ENCODE measurements at regions not wholly inside any gene's neighbourhood (a gene's known extent, or its start where the extent isn't known, plus 50 kb on each side); places are given as distances from the start of the nearest gene placed in this dataset.
"Not testable (repeated sequence)": the region's sequence is repeated elsewhere in the genome, so short reads cannot be mapped to it uniquely, and the experiment has no call there.

- H3K4me3 ChIP-seq (ENCODE audit: low read depth, low read length, poor library complexity, severe bottlenecking); CTCF ChIA-PET; intact Hi-C loops (cut with micrococcal nuclease; ENCODE audit: unreplicated experiment); H3K27ac ChIP-seq (ENCODE audit: low read depth, low read length, poor library complexity, severe bottlenecking); H3K4me1 ChIP-seq (ENCODE audit: insufficient read depth, low read length, poor library complexity, severe bottlenecking); H3K9me3 ChIP-seq (ENCODE audit: low read depth, low read length, poor library complexity, severe bottlenecking); H3K36me3 ChIP-seq (ENCODE audit: insufficient read depth, low read length, poor library complexity, severe bottlenecking); BruUV-seq (replicated peaks); DNase-seq (ENCODE audit: low spot score); POLR2A ChIA-PET (ENCODE audit: low non-redundant PET); H3K27me3 ChIP-seq (replicated peaks; ENCODE audit: insufficient read depth, low read depth, low read length, poor library complexity): not testable (repeated sequence)
Measured at GRCh38 chr1:121582898-121583297, 398.1 kb downstream of the SRGAP2C start.

GRCh38 chr1:121586369-121587229 is 401.8 kb downstream of the SRGAP2C start:
- intact Hi-C loops (cut with micrococcal nuclease; ENCODE audit: unreplicated experiment) = no loop called here
- Histone ChIP-seq H3K4me1 (ENCODE audit: insufficient read depth, low read length, poor library complexity, severe bottlenecking) (no peaks in the 10 kb centered on the region), H3K27ac (ENCODE audit: low read depth, low read length, poor library complexity, severe bottlenecking) (no peak overlapping the region), H3K27me3 (replicated peaks; ENCODE audit: insufficient read depth, low read depth, low read length, poor library complexity) (no peaks in the 10 kb centered on the region), H3K36me3 (ENCODE audit: insufficient read depth, low read length, poor library complexity, severe bottlenecking) (no peaks in the 10 kb centered on the region), H3K9me3 (ENCODE audit: low read depth, low read length, poor library complexity, severe bottlenecking) (no peaks in the 10 kb centered on the region), H3K4me3 (ENCODE audit: low read depth, low read length, poor library complexity, severe bottlenecking) (no peak overlapping the region)
- BruUV-seq (replicated peaks) = no TSS peak
- ChIA-PET CTCF (no interaction called here), POLR2A (ENCODE audit: low non-redundant PET) (no interaction called here)
- TF ChIP-seq CTCF (conservative IDR thresholded peaks at IDR 0.05; ENCODE audit: low read depth, low read length) (no peak), EZH2 (IDR thresholded peaks at IDR 0.05; ENCODE audit: borderline replicate concordance, low read depth, low read length, poor library complexity, severe bottlenecking) (no peak)
- DNase-seq (ENCODE audit: low spot score) = no peak

- TF ChIP-seq EZH2 (IDR thresholded peaks at IDR 0.05; ENCODE audit: borderline replicate concordance, low read depth, low read length, poor library complexity, severe bottlenecking) = no peak
- no peak for TF ChIP-seq CTCF (conservative IDR thresholded peaks at IDR 0.05; ENCODE audit: low read depth, low read length)
- Histone ChIP-seq H3K4me1 (ENCODE audit: insufficient read depth, low read length, poor library complexity, severe bottlenecking) (no peaks in the 10 kb centered on the region), H3K4me3 (ENCODE audit: low read depth, low read length, poor library complexity, severe bottlenecking) (no peak overlapping the region), H3K9me3 (ENCODE audit: low read depth, low read length, poor library complexity, severe bottlenecking) (no peaks in the 10 kb centered on the region), H3K27me3 (replicated peaks; ENCODE audit: insufficient read depth, low read depth, low read length, poor library complexity) (no peaks in the 10 kb centered on the region), H3K36me3 (ENCODE audit: insufficient read depth, low read length, poor library complexity, severe bottlenecking) (no peaks in the 10 kb centered on the region), H3K27ac (ENCODE audit: low read depth, low read length, poor library complexity, severe bottlenecking) (no peak overlapping the region)
- ChIA-PET POLR2A (ENCODE audit: low non-redundant PET) (no interaction called here), CTCF (no interaction called here)
- intact Hi-C loops (cut with micrococcal nuclease; ENCODE audit: unreplicated experiment) = no loop called here
- DNase-seq (ENCODE audit: low spot score) = no peak
- BruUV-seq (replicated peaks) = no TSS peak
Measured at GRCh38 chr1:121587230-121587569, 402.4 kb downstream of the SRGAP2C start.

GRCh38 chr1:121587777-121588176 is 403.0 kb downstream of the SRGAP2C start:
- no TSS peak for BruUV-seq (replicated peaks)
- no peak for DNase-seq (ENCODE audit: low spot score)
- Histone ChIP-seq H3K36me3 (ENCODE audit: insufficient read depth, low read length, poor library complexity, severe bottlenecking) (no peaks in the 10 kb centered on the region), H3K27ac (ENCODE audit: low read depth, low read length, poor library complexity, severe bottlenecking) (no peak overlapping the region), H3K27me3 (replicated peaks; ENCODE audit: insufficient read depth, low read depth, low read length, poor library complexity) (no peaks in the 10 kb centered on the region), H3K4me1 (ENCODE audit: insufficient read depth, low read length, poor library complexity, severe bottlenecking) (no peaks in the 10 kb centered on the region), H3K4me3 (ENCODE audit: low read depth, low read length, poor library complexity, severe bottlenecking) (no peak overlapping the region), H3K9me3 (ENCODE audit: low read depth, low read length, poor library complexity, severe bottlenecking) (no peaks in the 10 kb centered on the region)
- CTCF ChIA-PET = no interaction called here
- intact Hi-C loops (cut with micrococcal nuclease; ENCODE audit: unreplicated experiment) = no loop called here
- TF ChIP-seq CTCF (conservative IDR thresholded peaks at IDR 0.05; ENCODE audit: low read depth, low read length) (no peak), EZH2 (IDR thresholded peaks at IDR 0.05; ENCODE audit: borderline replicate concordance, low read depth, low read length, poor library complexity, severe bottlenecking) (no peak)
- POLR2A ChIA-PET (ENCODE audit: low non-redundant PET) = no interaction called here
